Heart right ventricle (tissue), 16 donors: ENCODE measurements at regions not wholly inside any gene's neighbourhood (a gene's known extent, or its start where the extent isn't known, plus 50 kb on each side); places are given as distances from the start of the nearest gene placed in this dataset.
"Not testable (repeated sequence)": the region's sequence is repeated elsewhere in the genome, so short reads cannot be mapped to it uniquely, and the experiment has no call there.

Experiments used
- ATAC-seq, 8 donors: fragments of 200-7000 bp; cut with Tn5 transposase; one replicate each; pipeline ENCODE4 v1.9.1; 2020; ENCODE audit warnings: mild to moderate bottlenecking in 8 of 8, moderate library complexity in 8 of 8, moderate number of reproducible peaks in 1 of 8
- DNase-seq, 2 donors: peaks; one replicate each; pipeline ENCODE4 v3.0.0-alpha.2; 2020
- H3K27ac ChIP-seq, 10 donors: fragments of 200-600 bp; sonication (generic) in 2 of 10; one replicate each; pipeline versions ENCODE4 v1.5.0 to v1.8.0; 2020 to 2022; ENCODE audit warnings: mild to moderate bottlenecking in 3 of 10
- H3K27me3 ChIP-seq, 7 donors: fragments of 200-600 bp; one replicate each; pipeline ENCODE4 v1.8.0; 2021 to 2022; ENCODE audit warnings: mild to moderate bottlenecking in 2 of 7
- H3K36me3 ChIP-seq, 9 donors: fragments of 200-600 bp; sonication (generic) in 1 of 9; one replicate each; pipeline versions ENCODE4 v1.5.0 to v1.8.0; 2020 to 2022; ENCODE audit warnings: mild to moderate bottlenecking in 2 of 9
- H3K4me1 ChIP-seq, 9 donors: fragments of 200-600 bp; sonication (generic) in 1 of 9; one replicate each; pipeline versions ENCODE4 v1.5.0 to v1.8.0; 2020 to 2022; ENCODE audit warnings: mild to moderate bottlenecking in 4 of 9
- H3K4me3 ChIP-seq, 10 donors: fragments of 200-600 bp; sonication (generic) in 2 of 10; one replicate each; pipeline versions ENCODE4 v1.5.0 to v1.8.0; 2020 to 2022; ENCODE audit warnings: mild to moderate bottlenecking in 7 of 10, moderate library complexity in 2 of 10
- H3K9me3 ChIP-seq, 11 donors: fragments of 200-600 bp in 10 of 11; sonication (generic) in 2 of 11; one replicate each; pipeline versions ENCODE4 v1.5.0 to v1.8.0; 2013 to 2022; ENCODE audit warnings: mild to moderate bottlenecking in 2 of 11, control low read depth in 1 of 11, moderate library complexity in 1 of 11
- CTCF ChIP-seq, 9 donors: fragments of 200-600 bp; sonication (generic) in 2 of 9; IDR thresholded peaks; one replicate each; pipeline versions ENCODE4 v1.5.0 to v1.8.0; 2021 to 2022; ENCODE audit warnings: antibody characterized with exemption in 9 of 9, mild to moderate bottlenecking in 5 of 9, moderate library complexity in 1 of 9
- WGBS, 2 donors: extraction: QIAGEN DNeasy Blood & Tissue Kit; methylation state at CpG; one replicate each; pipeline ENCODE4 v1.1.7; 2013; ENCODE audit warnings: inconsistent platforms in 1 of 2; 5-methylcytosine and 5-hydroxymethylcytosine counted together
- intact Hi-C, 10 donors: fragments of 100-400 bp; cut with DNase I; formaldehyde crosslinking; loops; one replicate each; pipeline versions ENCODE4 v1.11.1 to v1.14.2; 2022
- donor health status: Arrhythmogenic right ventricular cardiomyopathy.
- donor health status: ischemic (EF 13 %, LVEDD 7.1; RV severe dilation, severe dysfunction).
- donor health status: healthy with polysubstance abuse.
- donor health status: DM: no; HTN: yes; CAD: no.
- donor health status: DM: no; HTN: no; CAD: no.
- donor health status: ischemic (EF 25% LVEDD 6.9; RV normal size, moderate dysfunction).
- donor health status: ischemic (EF 25% LVEDD 5.7; RV mildly dilated, moderate dysfunction).
- donor health status: healthy.
- donor health status: DM: yes; HTN: yes; CAD: no.
- donor health status: Ischemic cardiomyopathy.
- donor health status: ischemic (EF 35%, LVEDD 5.7; RV mildly dilated, moderate dysfunction).
- donor health status: nonischemic (EF 11% LVEDD 7.7; RV severe dilation, severe dysfunction).
- donor health status: DM: yes; HTN: yes; CAD: no.
- donor health status: PGD.
- donor health status: ischemic (EF 29% LVEDD 5.4; RV normal size, mild dysfunction).
- donor health status: nonischemic (EF 23%, LVEDD 6.1; RV moderate dilation, normal function).

GRCh38 chr4:129261584-129261983 is 165.6 kb downstream of the C4orf33 start:
- H3K4me3 ChIP-seq = no peak overlapping the region
- peaks cover 0 to 8% (median 0%) of the 10 kb centered on the region in 9 donors for H3K4me1 ChIP-seq
- no peak for ATAC-seq
- intact Hi-C loops = no loop called here
- H3K27me3 ChIP-seq = no peaks in the 10 kb centered on the region
- TF ChIP-seq CTCF (IDR thresholded peaks at IDR 0.05) = no peak
- no peak for DNase-seq
- no peaks in the 10 kb centered on the region for H3K36me3 ChIP-seq
- 81 to 85% methylated on average over 2 of the region's 2 CpGs for WGBS, 2 donors
- H3K27ac ChIP-seq = no peak overlapping the region
- H3K9me3 ChIP-seq = no peaks in the 10 kb centered on the region

GRCh38 chr4:129264008-129264657 is 168.2 kb downstream of the C4orf33 start:
- Histone ChIP-seq H3K4me3 (no peak overlapping the region), H3K4me1 (peaks cover 0 to 8% (median 0%) of the 10 kb centered on the region in 9 donors), H3K9me3 (no peaks in the 10 kb centered on the region), H3K27me3 (no peaks in the 10 kb centered on the region), H3K36me3 (no peaks in the 10 kb centered on the region), H3K27ac (no peak overlapping the region)
- 95 to 100% methylated on average over 1 of the region's 1 CpG for WGBS, 2 donors
- no peak for TF ChIP-seq CTCF (IDR thresholded peaks at IDR 0.05)
- DNase-seq (no peak), ATAC-seq (no peak)
- intact Hi-C loops = no loop called here

GRCh38 chr4:129278868-129279267 is 182.9 kb downstream of the C4orf33 start:
- DNase-seq = no peak
- Histone ChIP-seq H3K27ac (no peak overlapping the region), H3K27me3 (no peaks in the 10 kb centered on the region), H3K9me3 (no peaks in the 10 kb centered on the region), H3K4me3 (no peak overlapping the region), H3K4me1 (no peaks in the 10 kb centered on the region), H3K36me3 (no peaks in the 10 kb centered on the region)
- WGBS, 2 donors = 53 to 59% methylated on average over 1 of the region's 1 CpG
- TF ChIP-seq CTCF (IDR thresholded peaks at IDR 0.05) = no peak
- ATAC-seq = no peak
- intact Hi-C loops = no loop called here

GRCh38 chr4:129282293-129282692 is 186.3 kb downstream of the C4orf33 start:
- intact Hi-C loops = no loop called here
- Histone ChIP-seq H3K27me3 (no peaks in the 10 kb centered on the region), H3K4me3 (no peak overlapping the region), H3K36me3 (no peaks in the 10 kb centered on the region), H3K27ac (no peak overlapping the region), H3K4me1 (no peaks in the 10 kb centered on the region), H3K9me3 (peaks cover 0 to 5% (median 0%) of the 10 kb centered on the region in 11 donors)
- no peak for DNase-seq
- TF ChIP-seq CTCF (IDR thresholded peaks at IDR 0.05) = no peak
- ATAC-seq = no peak

- H3K4me3 ChIP-seq, H3K36me3 ChIP-seq, DNase-seq, ATAC-seq, H3K27me3 ChIP-seq, H3K27ac ChIP-seq, intact Hi-C loops, H3K4me1 ChIP-seq: not testable (repeated sequence)
- H3K9me3 ChIP-seq = peaks cover 0 to 18% (median 0%) of the 10 kb centered on the region in 11 donors
- WGBS, 2 donors = 52 to 65% methylated on average over 4 of the region's 4 CpGs
Observed at GRCh38 chr4:129292194-129292593, 196.2 kb downstream of the C4orf33 start.
